ENCODE measurements at regions not wholly inside any gene's neighbourhood (a gene's known extent, or its start where the extent isn't known, plus 50 kb on each side); places are given as distances from the start of the nearest gene placed in this dataset.

DNA sequence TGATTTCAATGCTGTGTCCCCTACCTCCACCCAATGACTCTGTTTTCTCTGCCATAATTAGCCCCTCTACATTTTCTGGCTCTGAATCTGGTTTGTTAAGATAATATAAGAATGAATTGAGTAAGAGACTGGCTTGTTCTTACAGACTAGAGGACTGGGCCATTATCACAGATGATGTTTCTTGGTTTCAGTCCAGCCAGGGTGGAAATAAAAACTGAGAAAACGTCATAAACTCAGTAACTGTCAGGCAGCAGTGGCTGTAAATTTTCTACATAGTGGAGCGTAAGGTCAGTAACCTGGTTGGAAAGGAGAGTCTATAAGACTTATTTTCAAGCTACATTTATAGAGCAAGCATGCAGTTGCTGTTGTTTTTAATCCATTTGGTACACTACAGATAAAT, 485.4 kb downstream of the HTR7 start:
- TF ChIP-seq EP300 (IDR thresholded peaks at IDR 0.05) (no peak), POLR2AphosphoS5 (IDR thresholded peaks at IDR 0.05) (no peak)
- TF ChIP-seq, protein P1, sequence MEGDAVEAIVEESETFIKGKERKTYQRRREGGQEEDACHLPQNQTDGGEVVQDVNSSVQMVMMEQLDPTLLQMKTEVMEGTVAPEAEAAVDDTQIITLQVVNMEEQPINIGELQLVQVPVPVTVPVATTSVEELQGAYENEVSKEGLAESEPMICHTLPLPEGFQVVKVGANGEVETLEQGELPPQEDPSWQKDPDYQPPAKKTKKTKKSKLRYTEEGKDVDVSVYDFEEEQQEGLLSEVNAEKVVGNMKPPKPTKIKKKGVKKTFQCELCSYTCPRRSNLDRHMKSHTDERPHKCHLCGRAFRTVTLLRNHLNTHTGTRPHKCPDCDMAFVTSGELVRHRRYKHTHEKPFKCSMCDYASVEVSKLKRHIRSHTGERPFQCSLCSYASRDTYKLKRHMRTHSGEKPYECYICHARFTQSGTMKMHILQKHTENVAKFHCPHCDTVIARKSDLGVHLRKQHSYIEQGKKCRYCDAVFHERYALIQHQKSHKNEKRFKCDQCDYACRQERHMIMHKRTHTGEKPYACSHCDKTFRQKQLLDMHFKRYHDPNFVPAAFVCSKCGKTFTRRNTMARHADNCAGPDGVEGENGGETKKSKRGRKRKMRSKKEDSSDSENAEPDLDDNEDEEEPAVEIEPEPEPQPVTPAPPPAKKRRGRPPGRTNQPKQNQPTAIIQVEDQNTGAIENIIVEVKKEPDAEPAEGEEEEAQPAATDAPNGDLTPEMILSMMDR (IDR thresholded peaks at IDR 0.05), result no peak

Measured in sigmoid colon (tissue), 4 donors.